Kidney (tissue), 13 donors: ENCODE measurements at regions not wholly inside any gene's neighbourhood (a gene's known extent, or its start where the extent isn't known, plus 50 kb on each side); places are given as distances from the start of the nearest gene placed in this dataset.

ENCODE experiments used
- DNase-seq, 5 donors: peaks; one replicate each; pipeline ENCODE4 v3.0.0-alpha.2; 2013 to 2020
- FAIRE-seq: peaks from 2 replicates; lab custom pipeline; 2012; peaks lifted over from hg19 to GRCh38; lab: Jason Lieb, UNC
- H3K27ac ChIP-seq, 2 donors: one replicate each; pipeline ENCODE4 v1.7.0; 2013; ENCODE audit warnings: low read depth in 2 of 2, low read length in 2 of 2, inconsistent platforms in 1 of 2
- H3K27me3 ChIP-seq: one replicate; pipeline ENCODE4 v1.7.1; 2013; ENCODE audit warnings: low read length, inconsistent platforms; ENCODE audit not compliant: control insufficient read depth, insufficient read depth
- H3K36me3 ChIP-seq, 3 donors: one replicate each; pipeline versions ENCODE4 v1.7.0 to v1.7.1; 2013; ENCODE audit warnings: low read length in 3 of 3, control low read depth in 1 of 3, inconsistent platforms in 1 of 3; ENCODE audit not compliant: insufficient read depth in 3 of 3, control insufficient read depth in 2 of 3
- H3K4me1 ChIP-seq, 3 donors: one replicate each; pipeline versions ENCODE4 v1.7.0 to v1.7.1; 2013; ENCODE audit warnings: low read length in 3 of 3, inconsistent platforms in 1 of 3, low read depth in 1 of 3; ENCODE audit not compliant: control insufficient read depth in 2 of 3, insufficient read depth in 2 of 3
- H3K4me3 ChIP-seq, 3 donors: one replicate each; pipeline versions ENCODE4 v1.7.0 to v1.8.1; 2013; ENCODE audit warnings: low read length in 3 of 3, control low read depth in 1 of 3, inconsistent platforms in 1 of 3
- H3K9ac ChIP-seq, 3 donors: one replicate each; pipeline versions ENCODE4 v1.7.0 to v1.7.1; 2013; ENCODE audit warnings: low read length in 3 of 3, control low read depth in 1 of 3, inconsistent platforms in 1 of 3
- H3K9me3 ChIP-seq, 3 donors: one replicate each; pipeline versions ENCODE4 v1.7.0 to v1.7.1; 2013; ENCODE audit warnings: low read length in 3 of 3, control low read depth in 1 of 3, inconsistent platforms in 1 of 3; ENCODE audit not compliant: control insufficient read depth in 2 of 3, insufficient read depth in 1 of 3
- intact Hi-C: fragments of 100-400 bp; cut with DNase I; formaldehyde crosslinking; loops from one replicate; pipeline ENCODE4 v1.11.1; 2022
- TF ChIP-seq, protein P1 (sequence below): IDR thresholded peaks from 3 replicates; pipeline ENCODE4 v1.5.1; 2012; ENCODE audit warnings: mild to moderate bottlenecking, moderate library complexity, borderline replicate concordance; ENCODE audit not compliant: insufficient read depth; ENCODE audit errors: extremely low read depth
- donor health status: control.
- donor health status: control.
- donor health status: control.
- donor health status: control.
- donor health status: control.
- donor health status: DM: yes; HTN: yes; CAD: no.
- donor health status: Normal renal cell carcinoma (clear cell type).

DNA sequence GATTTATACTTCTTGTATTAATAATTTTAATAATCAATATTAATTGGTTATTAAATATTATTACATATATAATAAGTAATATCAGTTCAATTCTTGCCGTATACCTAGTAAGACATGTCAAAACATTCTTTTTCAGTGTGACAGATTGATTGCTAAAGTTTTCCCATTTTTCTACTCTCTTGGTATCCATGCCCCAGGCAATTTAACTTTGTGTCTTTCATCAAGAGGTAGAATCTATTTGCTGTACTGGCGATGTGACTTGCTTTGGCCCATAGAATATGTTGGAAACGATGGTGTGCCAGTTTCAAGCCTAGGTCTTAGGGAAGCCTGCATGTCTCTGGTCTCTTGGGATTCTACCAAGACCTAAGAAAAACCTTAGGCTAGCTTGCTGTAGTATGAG lies 436.1 kb upstream of the ADAMTS5 start:
- no peak overlapping the region for H3K27ac ChIP-seq
- peaks cover 0 to 3% (median 0%) of the 10 kb centered on the region in 3 donors for H3K4me1 ChIP-seq
- H3K36me3 ChIP-seq = no peaks in the 10 kb centered on the region
- intact Hi-C loops = no loop called here
- no peak overlapping the region for H3K4me3 ChIP-seq
- H3K9ac ChIP-seq = no peak overlapping the region
- TF ChIP-seq, protein P1, sequence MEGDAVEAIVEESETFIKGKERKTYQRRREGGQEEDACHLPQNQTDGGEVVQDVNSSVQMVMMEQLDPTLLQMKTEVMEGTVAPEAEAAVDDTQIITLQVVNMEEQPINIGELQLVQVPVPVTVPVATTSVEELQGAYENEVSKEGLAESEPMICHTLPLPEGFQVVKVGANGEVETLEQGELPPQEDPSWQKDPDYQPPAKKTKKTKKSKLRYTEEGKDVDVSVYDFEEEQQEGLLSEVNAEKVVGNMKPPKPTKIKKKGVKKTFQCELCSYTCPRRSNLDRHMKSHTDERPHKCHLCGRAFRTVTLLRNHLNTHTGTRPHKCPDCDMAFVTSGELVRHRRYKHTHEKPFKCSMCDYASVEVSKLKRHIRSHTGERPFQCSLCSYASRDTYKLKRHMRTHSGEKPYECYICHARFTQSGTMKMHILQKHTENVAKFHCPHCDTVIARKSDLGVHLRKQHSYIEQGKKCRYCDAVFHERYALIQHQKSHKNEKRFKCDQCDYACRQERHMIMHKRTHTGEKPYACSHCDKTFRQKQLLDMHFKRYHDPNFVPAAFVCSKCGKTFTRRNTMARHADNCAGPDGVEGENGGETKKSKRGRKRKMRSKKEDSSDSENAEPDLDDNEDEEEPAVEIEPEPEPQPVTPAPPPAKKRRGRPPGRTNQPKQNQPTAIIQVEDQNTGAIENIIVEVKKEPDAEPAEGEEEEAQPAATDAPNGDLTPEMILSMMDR = no peak
- DNase-seq (no peak), FAIRE-seq (peak; percentile 45)
- H3K27me3 ChIP-seq = no peaks in the 10 kb centered on the region
- no peaks in the 10 kb centered on the region for H3K9me3 ChIP-seq

DNA sequence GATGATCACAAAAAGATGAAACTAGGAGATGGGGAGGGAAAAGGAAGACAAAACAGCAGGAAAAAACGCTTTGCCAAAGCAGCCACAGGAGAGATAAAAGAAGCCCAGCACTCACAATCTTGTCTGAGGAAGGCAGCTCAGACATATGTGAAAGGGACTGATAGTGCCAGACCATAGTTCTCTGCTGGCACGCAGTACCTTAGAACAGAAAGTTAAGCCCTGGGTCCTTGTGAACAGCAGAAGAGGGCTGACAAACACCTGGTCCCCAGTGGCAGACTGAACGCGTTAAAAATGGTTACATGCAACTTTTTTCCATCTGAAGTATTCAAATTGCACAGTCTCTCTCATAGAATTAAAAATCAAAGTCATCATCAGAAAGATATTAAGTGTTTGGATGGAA lies 433.2 kb upstream of the ADAMTS5 start:
- intact Hi-C loops = no loop called here
- no peaks in the 10 kb centered on the region for H3K27me3 ChIP-seq
- FAIRE-seq (no peak), DNase-seq (no peak)
- H3K4me1 ChIP-seq = no peaks in the 10 kb centered on the region
- no peak overlapping the region for H3K27ac ChIP-seq
- H3K9ac ChIP-seq = no peak overlapping the region
- TF ChIP-seq, protein P1 = no peak
- H3K36me3 ChIP-seq = no peaks in the 10 kb centered on the region
- H3K9me3 ChIP-seq = no peaks in the 10 kb centered on the region
- no peak overlapping the region for H3K4me3 ChIP-seq

DNA sequence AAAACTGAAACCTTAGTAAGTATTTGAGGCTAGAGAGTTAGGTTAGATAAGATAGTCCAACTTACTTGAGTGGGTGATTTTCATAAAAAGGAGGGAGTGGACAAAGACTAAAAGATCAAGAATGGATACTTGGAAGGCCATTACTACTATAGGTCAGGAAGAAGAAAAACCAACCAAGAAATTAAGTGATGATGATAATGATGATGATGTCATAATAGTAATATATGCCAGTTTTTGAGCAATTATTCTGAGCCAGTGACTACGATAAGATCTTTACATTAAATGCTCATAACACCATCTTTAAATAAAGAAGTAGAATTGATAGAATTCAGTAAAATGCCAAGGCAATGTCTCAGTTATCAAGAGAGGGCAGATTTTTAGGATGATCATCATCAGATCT lies 430.7 kb upstream of the ADAMTS5 start:
- H3K4me3 ChIP-seq = no peak overlapping the region
- FAIRE-seq (no peak), DNase-seq (no peak)
- no peak overlapping the region for H3K27ac ChIP-seq
- no peaks in the 10 kb centered on the region for H3K4me1 ChIP-seq
- H3K27me3 ChIP-seq = no peaks in the 10 kb centered on the region
- H3K9me3 ChIP-seq = no peaks in the 10 kb centered on the region
- H3K36me3 ChIP-seq = no peaks in the 10 kb centered on the region
- TF ChIP-seq, protein P1 = no peak
- intact Hi-C loops = no loop called here
- no peak overlapping the region for H3K9ac ChIP-seq

DNA sequence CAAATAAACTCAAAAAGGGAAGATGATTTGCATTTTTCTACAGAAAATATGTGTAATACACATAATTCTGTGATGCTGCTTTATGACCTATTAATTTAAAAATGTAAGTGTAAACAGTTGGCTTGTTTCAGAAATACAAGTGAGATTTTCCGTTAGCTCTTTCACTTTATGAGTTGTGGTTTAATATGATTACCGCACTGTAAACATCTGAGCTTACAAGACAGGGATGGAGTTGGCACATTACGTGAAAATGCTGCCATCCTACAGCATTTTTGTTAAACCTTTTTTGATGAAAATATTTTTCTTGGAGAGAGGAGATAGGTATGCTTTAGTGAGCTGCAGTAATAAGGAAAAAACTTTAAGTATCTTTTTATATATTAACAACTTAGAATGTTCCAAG lies 426.8 kb upstream of the ADAMTS5 start:
- H3K27me3 ChIP-seq = no peaks in the 10 kb centered on the region
- no peaks in the 10 kb centered on the region for H3K4me1 ChIP-seq
- no peak overlapping the region for H3K9ac ChIP-seq
- H3K9me3 ChIP-seq = no peaks in the 10 kb centered on the region
- no peaks in the 10 kb centered on the region for H3K36me3 ChIP-seq
- TF ChIP-seq, protein P1 = no peak
- DNase-seq = no peak
- no peak overlapping the region for H3K4me3 ChIP-seq
- intact Hi-C loops = no loop called here
- FAIRE-seq = no peak
- no peak overlapping the region for H3K27ac ChIP-seq
